ENCODE measurements at regions not wholly inside any gene's neighbourhood (a gene's known extent, or its start where the extent isn't known, plus 50 kb on each side); places are given as distances from the start of the nearest gene placed in this dataset.

DNA sequence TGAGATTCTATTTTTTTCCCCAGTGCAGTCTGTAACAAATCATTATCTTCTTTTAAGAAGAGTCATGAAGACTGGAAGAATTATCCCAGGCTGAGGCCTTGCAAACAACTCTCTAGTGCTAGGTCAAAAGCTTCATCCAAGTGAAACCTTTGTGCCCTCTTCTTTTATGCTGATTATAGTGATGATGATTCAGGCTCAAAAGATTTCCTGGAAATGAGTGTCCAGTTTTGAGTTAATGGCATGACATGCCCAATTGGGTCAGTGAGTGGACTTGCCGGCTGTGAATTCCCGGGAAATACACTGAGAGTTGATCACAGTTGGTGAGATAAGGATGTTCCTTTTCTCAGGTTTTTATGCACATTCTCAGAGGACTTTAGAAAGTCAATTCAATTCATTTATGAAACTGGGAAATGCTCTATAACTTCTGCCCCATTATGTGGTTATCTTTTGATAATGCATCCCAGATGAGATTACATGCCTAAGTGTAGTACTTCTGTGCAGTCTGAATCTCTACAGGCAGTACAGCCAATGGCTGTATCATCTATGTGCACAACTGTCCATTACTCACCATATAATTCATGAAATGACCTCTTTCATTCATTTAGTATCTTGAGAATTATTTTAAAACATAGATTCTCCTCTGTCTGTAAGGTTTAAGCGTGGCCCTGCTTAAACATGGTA, 66.2 kb downstream of the S1PR1 start:
- TF ChIP-seq, protein P1, sequence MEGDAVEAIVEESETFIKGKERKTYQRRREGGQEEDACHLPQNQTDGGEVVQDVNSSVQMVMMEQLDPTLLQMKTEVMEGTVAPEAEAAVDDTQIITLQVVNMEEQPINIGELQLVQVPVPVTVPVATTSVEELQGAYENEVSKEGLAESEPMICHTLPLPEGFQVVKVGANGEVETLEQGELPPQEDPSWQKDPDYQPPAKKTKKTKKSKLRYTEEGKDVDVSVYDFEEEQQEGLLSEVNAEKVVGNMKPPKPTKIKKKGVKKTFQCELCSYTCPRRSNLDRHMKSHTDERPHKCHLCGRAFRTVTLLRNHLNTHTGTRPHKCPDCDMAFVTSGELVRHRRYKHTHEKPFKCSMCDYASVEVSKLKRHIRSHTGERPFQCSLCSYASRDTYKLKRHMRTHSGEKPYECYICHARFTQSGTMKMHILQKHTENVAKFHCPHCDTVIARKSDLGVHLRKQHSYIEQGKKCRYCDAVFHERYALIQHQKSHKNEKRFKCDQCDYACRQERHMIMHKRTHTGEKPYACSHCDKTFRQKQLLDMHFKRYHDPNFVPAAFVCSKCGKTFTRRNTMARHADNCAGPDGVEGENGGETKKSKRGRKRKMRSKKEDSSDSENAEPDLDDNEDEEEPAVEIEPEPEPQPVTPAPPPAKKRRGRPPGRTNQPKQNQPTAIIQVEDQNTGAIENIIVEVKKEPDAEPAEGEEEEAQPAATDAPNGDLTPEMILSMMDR (IDR thresholded peaks at IDR 0.05) = no peak
- no peak for TF ChIP-seq POLR2A (IDR thresholded peaks at IDR 0.05)
